Heart left ventricle (tissue), 16 donors: ENCODE measurements at regions not wholly inside any gene's neighbourhood (a gene's known extent, or its start where the extent isn't known, plus 50 kb on each side); places are given as distances from the start of the nearest gene placed in this dataset.
"Not testable (repeated sequence)": the region's sequence is repeated elsewhere in the genome, so short reads cannot be mapped to it uniquely, and the experiment has no call there.

Source experiments
- ATAC-seq, 4 donors: fragments of 200-7000 bp; cut with Tn5 transposase; one replicate each; pipeline ENCODE4 v1.9.1; 2020 to 2022; ENCODE audit warnings: moderate library complexity in 4 of 4, mild to moderate bottlenecking in 3 of 4, moderate number of reproducible peaks in 1 of 4
- DNase-seq, 5 donors: peaks; one replicate each; pipeline ENCODE4 v3.0.0-alpha.2; 2020
- H3K27ac ChIP-seq, 12 donors: fragments of 200-600 bp; sonication (generic) in 4 of 12; one replicate each; pipeline versions ENCODE4 v1.5.0 to v1.8.0; 2016 to 2022; ENCODE audit warnings: mild to moderate bottlenecking in 2 of 12
- H3K27me3 ChIP-seq, 9 donors: fragments of 200-600 bp; sonication (generic) in 2 of 9; one replicate each; pipeline versions ENCODE4 v1.5.1 to v1.8.0; 2016 to 2022; ENCODE audit warnings: mild to moderate bottlenecking in 3 of 9
- H3K36me3 ChIP-seq, 9 donors: fragments of 200-600 bp; sonication (generic) in 2 of 9; one replicate each; pipeline versions ENCODE4 v1.5.0 to v1.8.0; 2018 to 2022; ENCODE audit warnings: mild to moderate bottlenecking in 2 of 9
- H3K4me1 ChIP-seq, 12 donors: fragments of 200-600 bp; sonication (generic) in 4 of 12; one replicate each; pipeline versions ENCODE4 v1.5.0 to v1.8.0; 2016 to 2022; ENCODE audit warnings: mild to moderate bottlenecking in 3 of 12
- H3K4me3 ChIP-seq, 12 donors: fragments of 200-600 bp; sonication (generic) in 4 of 12; one replicate each; pipeline versions ENCODE4 v1.5.0 to v1.8.0; 2017 to 2022; ENCODE audit warnings: mild to moderate bottlenecking in 9 of 12, moderate library complexity in 4 of 12
- H3K9me3 ChIP-seq, 12 donors: fragments of 200-600 bp; sonication (generic) in 4 of 12; one replicate each; pipeline versions ENCODE4 v1.5.0 to v1.8.0; 2016 to 2022; ENCODE audit warnings: mild to moderate bottlenecking in 1 of 12
- WGBS, 4 donors: extraction: QIAGEN DNeasy Blood & Tissue Kit in 2 of 4; methylation state at CpG; one replicate each; pipeline versions ENCODE4 v1.1.5 to v1.1.7; 2013 to 2018; 5-methylcytosine and 5-hydroxymethylcytosine counted together
- intact Hi-C, 10 donors: fragments of 100-400 bp; cut with DNase I; formaldehyde crosslinking; loops; one replicate each; pipeline versions ENCODE4 v1.11.1 to v1.14.2; 2022
- donor health status: ischemic (EF 13 %, LVEDD 7.1; RV severe dilation, severe dysfunction).
- donor health status: healthy with polysubstance abuse.
- donor health status: DM: no; HTN: yes; CAD: no.
- donor health status: DM: no; HTN: no; CAD: no.
- donor health status: ischemic (EF 25% LVEDD 6.9; RV normal size, moderate dysfunction).
- donor health status: ischemic (EF 25% LVEDD 5.7; RV mildly dilated, moderate dysfunction).
- donor health status: healthy.
- donor health status: DM: yes; HTN: yes; CAD: no.
- donor health status: ischemic (EF 35%, LVEDD 5.7; RV mildly dilated, moderate dysfunction).
- donor health status: nonischemic (EF 11% LVEDD 7.7; RV severe dilation, severe dysfunction).
- donor health status: DM: yes; HTN: yes; CAD: no.
- donor health status: PGD.
- donor health status: ischemic (EF 29% LVEDD 5.4; RV normal size, mild dysfunction).
- donor health status: nonischemic (EF 23%, LVEDD 6.1; RV moderate dilation, normal function).

DNA sequence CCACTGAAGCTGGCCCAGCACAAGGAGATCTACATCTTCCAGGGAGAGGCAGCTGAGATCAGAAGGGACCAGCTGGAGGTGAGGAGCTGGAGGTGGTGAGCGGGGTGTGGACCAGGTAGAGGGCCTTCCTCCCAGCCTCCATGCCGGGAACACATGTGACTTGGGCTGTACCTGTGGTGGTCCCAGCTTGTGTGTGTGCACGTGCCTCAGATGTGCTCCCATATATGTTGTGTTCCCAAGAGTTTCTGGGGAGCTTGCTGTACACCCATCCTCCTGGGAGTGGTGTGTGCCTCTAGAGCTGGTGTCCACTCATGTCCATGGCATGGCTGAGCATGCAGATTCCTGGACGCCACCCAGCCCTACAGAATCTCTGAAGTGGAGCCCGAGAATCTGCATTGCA lies 183.7 kb upstream of the AKAP13 start:
- WGBS, 4 donors, result 88 to 95% methylated on average over 2 of the region's 5 CpGs; no CpG with 5 or more reads in 2 of the 4 donors
- H3K27ac ChIP-seq, ATAC-seq, H3K27me3 ChIP-seq, H3K36me3 ChIP-seq, intact Hi-C loops, DNase-seq, H3K4me1 ChIP-seq, H3K4me3 ChIP-seq, H3K9me3 ChIP-seq: not testable (repeated sequence)

DNA sequence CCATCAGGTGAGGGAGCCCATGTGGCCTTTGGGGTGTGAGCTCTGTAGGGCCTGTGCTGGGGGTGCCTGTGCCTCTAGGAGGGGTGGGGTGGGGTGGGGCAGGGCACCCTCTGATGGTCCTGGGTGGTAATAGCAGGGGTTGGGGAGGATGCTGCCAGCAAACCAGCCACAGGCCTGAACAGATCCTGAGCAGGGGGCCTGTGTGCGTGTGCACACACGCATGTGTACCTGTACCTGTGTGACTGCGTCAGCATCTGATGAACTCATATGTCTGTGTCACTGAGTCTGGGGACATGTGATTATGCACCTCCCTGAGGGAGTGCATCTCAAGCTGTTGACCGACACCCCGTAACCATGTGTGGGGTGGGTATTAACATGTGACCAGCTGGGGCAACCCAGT lies 182.8 kb upstream of the AKAP13 start:
- H3K9me3 ChIP-seq, H3K27ac ChIP-seq, H3K36me3 ChIP-seq, H3K4me1 ChIP-seq, H3K4me3 ChIP-seq, H3K27me3 ChIP-seq, DNase-seq, intact Hi-C loops: not testable (repeated sequence)
- peak in 3 of 4 donors; percentile 8 to 47 (median 21) for ATAC-seq
- no CpG with 5 or more reads among the region's 5 CpGs for WGBS, 4 donors

DNA sequence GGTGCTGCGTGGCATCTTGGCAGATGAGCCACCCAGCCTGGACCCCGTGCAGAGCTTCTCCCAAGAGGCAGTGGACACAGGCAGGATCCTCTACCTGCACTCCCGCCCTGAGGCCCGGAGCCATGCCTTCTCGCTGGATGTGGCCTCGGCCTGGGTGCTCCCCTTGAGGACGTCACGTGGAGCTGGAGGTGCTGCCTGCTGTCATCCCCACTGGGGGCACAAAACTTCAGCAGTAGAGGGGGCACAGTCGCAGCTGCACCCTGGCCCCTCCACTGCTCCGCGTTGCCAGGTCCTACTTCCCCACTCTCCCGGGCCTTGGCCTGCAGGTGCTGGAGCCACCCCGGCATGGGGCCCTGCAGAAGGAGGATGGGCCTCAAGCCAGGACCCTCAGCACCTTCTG lies 182.0 kb upstream of the AKAP13 start:
- intact Hi-C loops, H3K4me1 ChIP-seq, H3K27me3 ChIP-seq, H3K36me3 ChIP-seq, H3K9me3 ChIP-seq, H3K27ac ChIP-seq, DNase-seq, H3K4me3 ChIP-seq: not testable (repeated sequence)
- ATAC-seq, result peak in 1 of 4 donors; percentile 14
- no CpG with 5 or more reads among the region's 13 CpGs for WGBS, 4 donors

DNA sequence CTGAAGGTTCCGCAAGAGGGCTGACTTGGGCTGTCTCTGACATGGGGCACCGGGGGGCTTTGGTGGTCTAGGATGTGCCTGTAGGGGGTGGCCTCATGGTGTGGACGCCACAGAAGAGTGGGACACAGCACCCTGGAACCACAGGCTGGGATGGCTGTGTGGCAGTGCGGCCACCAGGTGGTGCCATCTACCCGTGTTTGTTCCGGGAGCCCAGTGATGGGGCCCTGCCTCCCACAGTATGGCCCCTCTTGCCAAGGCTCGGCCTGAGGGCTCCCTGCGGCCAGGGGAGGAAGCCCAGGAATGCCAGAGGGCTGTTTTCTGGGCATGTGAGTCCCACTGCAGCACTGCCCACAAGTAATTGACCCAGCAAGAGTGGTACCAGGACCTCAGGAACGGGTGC lies 180.2 kb upstream of the AKAP13 start:
- intact Hi-C loops, DNase-seq, H3K4me3 ChIP-seq: not testable (repeated sequence)

DNA sequence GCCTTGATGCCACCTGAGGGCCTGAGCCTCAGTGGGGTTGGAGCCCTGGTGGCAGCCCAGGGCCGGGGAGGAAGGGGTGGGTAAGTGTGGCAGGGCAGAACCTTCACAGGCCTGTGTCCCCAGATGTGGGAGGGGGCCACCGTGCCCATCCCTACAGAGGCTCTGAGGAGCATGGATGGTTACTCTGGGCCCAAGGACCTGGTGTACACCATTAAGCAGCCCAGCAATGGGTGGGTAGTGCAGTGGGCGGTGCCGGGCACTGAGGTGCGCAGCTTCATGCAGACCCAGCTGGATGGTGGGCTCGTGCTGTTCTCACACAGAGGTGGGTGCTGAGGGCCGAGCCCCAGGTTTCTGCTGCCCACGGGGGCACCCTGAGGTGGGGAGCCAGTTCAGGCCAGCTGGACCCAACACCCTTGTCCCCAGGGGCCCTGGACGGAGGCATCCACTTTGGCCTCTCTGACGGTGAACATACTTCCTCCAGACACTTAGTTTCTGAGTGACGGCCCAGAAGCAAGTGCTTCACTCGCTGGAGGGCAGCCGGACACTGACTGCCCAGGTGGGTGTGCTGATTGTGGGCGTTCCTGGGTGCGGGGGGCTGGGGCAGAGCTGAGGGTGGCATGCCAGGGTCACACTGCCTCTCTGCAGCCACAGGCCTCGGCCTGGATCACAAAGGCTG lies 179.1 kb upstream of the AKAP13 start:
- H3K4me1 ChIP-seq, H3K4me3 ChIP-seq, H3K27ac ChIP-seq, intact Hi-C loops, H3K27me3 ChIP-seq, H3K9me3 ChIP-seq, H3K36me3 ChIP-seq: not testable (repeated sequence)
- ATAC-seq (peak in 3 of 4 donors; percentile 12 to 51 (median 22)), DNase-seq (peak in 1 of 5 donors; percentile 22)
- 60 to 68% methylated on average over 6 of the region's 16 CpGs; no CpG with 5 or more reads in 2 of the 4 donors for WGBS, 4 donors

More for the DNA sequence above, 180.2 kb upstream of the AKAP13 start:
- not testable (repeated sequence) for H3K27ac ChIP-seq, H3K27me3 ChIP-seq, H3K4me1 ChIP-seq, H3K9me3 ChIP-seq, H3K36me3 ChIP-seq
- peak; percentile 75 to 95 (median 90) for ATAC-seq
- 7% methylated on average over 2 of the region's 9 CpGs; no CpG with 5 or more reads in 3 of the 4 donors for WGBS, 4 donors

DNA sequence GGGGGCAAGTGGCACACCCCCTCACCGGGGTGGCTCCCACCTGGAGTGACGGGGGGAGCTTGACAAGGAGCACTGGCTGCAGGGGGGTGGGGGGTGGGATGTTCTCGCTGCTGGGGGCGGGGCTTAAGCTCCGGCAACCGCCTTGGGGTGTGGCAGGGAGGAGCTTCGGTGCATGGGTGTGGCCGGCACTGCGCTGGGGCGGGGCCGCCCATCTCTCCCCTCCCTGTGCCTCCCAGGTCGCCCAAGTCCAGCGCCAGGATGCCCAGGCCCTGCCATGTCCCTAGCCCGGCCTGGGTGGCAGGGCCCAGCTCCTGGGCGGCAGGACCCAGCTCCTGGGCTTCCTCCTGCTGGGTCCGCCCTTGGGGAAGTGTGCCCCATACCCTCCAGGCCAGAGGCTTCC lies 175.9 kb upstream of the AKAP13 start:
- WGBS, 4 donors, result 96% methylated on average over 7 of the region's 16 CpGs; no CpG with 5 or more reads in 3 of the 4 donors
- H3K36me3 ChIP-seq, DNase-seq, H3K27ac ChIP-seq, H3K4me3 ChIP-seq, H3K4me1 ChIP-seq, H3K9me3 ChIP-seq, H3K27me3 ChIP-seq, intact Hi-C loops: not testable (repeated sequence)
- peak in 1 of 4 donors; percentile 28 for ATAC-seq

DNA sequence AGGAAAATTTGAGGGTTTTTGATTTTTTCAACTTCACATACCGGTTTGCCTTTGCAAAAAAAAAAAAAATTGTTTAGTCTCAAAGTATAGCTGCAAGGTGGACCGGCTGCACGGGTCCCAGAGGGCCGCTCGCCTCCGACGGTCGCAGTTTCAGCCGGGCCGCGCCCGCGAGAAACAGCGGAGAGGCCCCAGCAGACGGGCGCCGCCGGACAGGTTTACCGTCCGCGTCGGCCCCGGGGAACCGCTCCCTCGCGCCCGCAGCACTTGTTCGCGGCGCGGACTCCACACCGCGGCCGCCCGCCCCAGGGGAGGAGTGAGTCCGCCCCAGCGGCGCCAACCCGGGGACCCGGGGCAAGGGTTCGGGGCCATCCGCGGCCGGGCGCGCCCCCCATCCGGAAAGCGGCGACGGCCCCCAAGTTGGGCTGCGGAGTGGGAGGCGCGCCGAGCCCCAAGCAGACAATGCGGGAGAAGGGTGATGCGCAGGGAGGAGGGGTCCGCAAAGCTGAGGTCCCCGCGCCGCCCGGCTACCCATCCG lies 146.5 kb upstream of the AKAP13 start:
- peak overlapping the region in 10 of 12 donors; percentile 11 to 55 (median 48) for H3K4me3 ChIP-seq
- H3K4me1 ChIP-seq, H3K27me3 ChIP-seq, H3K9me3 ChIP-seq, ATAC-seq, intact Hi-C loops, H3K36me3 ChIP-seq: not testable (repeated sequence)
- H3K27ac ChIP-seq, result peak overlapping the region in 1 of 12 donors; percentile 50
- WGBS, 4 donors, result 1 to 2% (median 2%) methylated on average over 27 to 54 of the region's 62 CpGs
- DNase-seq, result peak in 1 of 5 donors; percentile 25
